ENCODE measurements at regions not wholly inside any gene's neighbourhood (a gene's known extent, or its start where the extent isn't known, plus 50 kb on each side); places are given as distances from the start of the nearest gene placed in this dataset.

- TF ChIP-seq ZNF274 (IDR thresholded peaks at IDR 0.05; ENCODE audit: low read depth, low read length) (no peak), YY1 (IDR thresholded peaks at IDR 0.05; ENCODE audit: insufficient read depth, insufficient read length) (no peak), SUZ12 (IDR thresholded peaks at IDR 0.05; ENCODE audit: extremely low read depth, insufficient read depth, insufficient read length) (no peak)
Measured at GRCh38 chr13:62092536-62092935, 676.9 kb upstream of the PCDH20 start.
